ENCODE measurements at regions not wholly inside any gene's neighbourhood (a gene's known extent, or its start where the extent isn't known, plus 50 kb on each side); places are given as distances from the start of the nearest gene placed in this dataset.
"Not testable (repeated sequence)": the region's sequence is repeated elsewhere in the genome, so short reads cannot be mapped to it uniquely, and the experiment has no call there.

DNA sequence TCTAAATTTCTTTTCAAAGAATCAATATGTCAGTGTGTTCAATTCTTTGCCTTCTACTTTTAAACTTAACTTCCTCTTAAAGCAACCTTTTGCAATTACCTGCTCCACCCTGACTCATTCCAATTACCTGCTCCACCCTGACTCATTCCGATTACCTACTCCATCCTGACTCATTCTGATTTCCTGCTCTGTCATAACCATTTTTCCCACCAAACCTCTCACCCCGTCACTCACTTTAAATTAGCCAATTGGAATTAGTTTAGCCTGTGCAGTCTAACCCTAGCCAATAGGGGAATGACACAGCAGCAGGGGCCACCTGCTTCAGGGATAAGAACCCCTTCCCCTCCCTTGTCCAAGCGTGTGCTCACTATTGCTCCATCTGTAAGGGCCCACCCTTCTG, 157.1 kb upstream of the POU1F1 start:
- not testable (repeated sequence) for H3K4me3 ChIP-seq

DNA sequence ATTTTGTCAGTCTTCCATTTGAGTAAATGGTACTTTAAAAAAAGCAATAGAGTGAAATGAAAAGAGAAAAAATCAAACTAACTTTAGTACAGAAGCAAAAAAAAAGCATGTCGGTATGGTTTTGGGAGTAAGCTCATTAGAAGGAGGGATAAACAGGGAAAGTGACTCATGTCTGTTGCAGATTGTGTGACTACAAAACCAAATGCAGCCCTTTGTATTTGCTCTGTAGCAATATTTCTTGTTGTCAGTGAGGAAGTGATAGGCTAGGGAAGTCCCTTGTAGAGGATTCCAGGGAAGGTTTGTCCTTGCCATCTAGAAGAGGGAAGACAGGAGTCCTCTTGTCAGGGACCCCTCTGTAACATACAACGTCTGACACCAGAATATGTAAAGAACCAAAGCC, 150.5 kb upstream of the POU1F1 start:
- no peak overlapping the region for H2AFZ ChIP-seq (ENCODE audit: low read depth, low read length)
- no peaks in the 10 kb centered on the region for H3K4me1 ChIP-seq (replicated peaks in 1 of 2; ENCODE audit: control insufficient read depth in 2 of 2, insufficient read depth in 2 of 2, low read length in 2 of 2)
- CTCF ChIA-PET (ENCODE audit: low intra/inter-chr PET ratio) = no interaction called here
- in situ Hi-C loops (cut with MboI) = no loop called here
- POLR2A ChIA-PET = no interaction called here
- H3K4me3 ChIP-seq = no peak overlapping the region
- no peaks in the 10 kb centered on the region for H3K79me2 ChIP-seq (ENCODE audit: control insufficient read depth, insufficient read depth, low read length)
- WGBS (ENCODE audit: insufficient coverage, low coverage, missing lambda C conversion rate) = 0% methylated on average over 2 of the region's 2 CpGs
- TF ChIP-seq KLF1 (tag; IDR thresholded peaks at IDR 0.05) = no peak
- FAIRE-seq (no peak), DNase-seq (ENCODE audit: extremely low read depth in 1 of 4, low spot score in 3 of 4) (no peak), ATAC-seq (no peak)
- no peaks in the 10 kb centered on the region for H3K9me1 ChIP-seq (ENCODE audit: control insufficient read depth, insufficient read depth, low read length)
- intact Hi-C loops (cut with micrococcal nuclease) = no loop called here
- BruUV-seq (replicated peaks) = no TSS peak
- no peak overlapping the region for H3K4me2 ChIP-seq (ENCODE audit: insufficient read depth, low read length)
- H3K27me3 ChIP-seq (ENCODE audit: control insufficient read depth in 2 of 2, insufficient read depth in 2 of 2, low read length in 2 of 2) = no peaks in the 10 kb centered on the region
- no peaks in the 10 kb centered on the region for H4K20me1 ChIP-seq (replicated peaks; ENCODE audit: control insufficient read depth, insufficient read depth, low read length)
- H3K9ac ChIP-seq (ENCODE audit: insufficient read depth in 1 of 2, low read depth in 2 of 2, low read length in 2 of 2) = no peak overlapping the region
- no peaks in the 10 kb centered on the region for H3K9me3 ChIP-seq (replicated peaks; ENCODE audit: control insufficient read depth, insufficient read depth, low read depth, low read length)
- H3K27ac ChIP-seq (ENCODE audit: extremely low read depth, low read depth, low read length) = no peak overlapping the region
- H3K36me3 ChIP-seq (ENCODE audit: control insufficient read depth, insufficient read depth, low read length) = no peaks in the 10 kb centered on the region

More for the DNA sequence above, 157.1 kb upstream of the POU1F1 start:
- DNase-seq (ENCODE audit: extremely low read depth in 1 of 4, low spot score in 3 of 4); ATAC-seq; H3K27ac ChIP-seq (ENCODE audit: extremely low read depth, low read depth, low read length); H3K36me3 ChIP-seq (ENCODE audit: control insufficient read depth, insufficient read depth, low read length); H3K9me1 ChIP-seq (ENCODE audit: control insufficient read depth, insufficient read depth, low read length); H3K27me3 ChIP-seq (ENCODE audit: control insufficient read depth in 2 of 2, insufficient read depth in 2 of 2, low read length in 2 of 2); in situ Hi-C loops (cut with MboI); H3K4me1 ChIP-seq (replicated peaks in 1 of 2; ENCODE audit: control insufficient read depth in 2 of 2, insufficient read depth in 2 of 2, low read length in 2 of 2); intact Hi-C loops (cut with micrococcal nuclease); H3K9ac ChIP-seq (ENCODE audit: insufficient read depth in 1 of 2, low read depth in 2 of 2, low read length in 2 of 2); POLR2A ChIA-PET; FAIRE-seq; BruUV-seq (replicated peaks); CTCF ChIA-PET (ENCODE audit: low intra/inter-chr PET ratio); H3K79me2 ChIP-seq (ENCODE audit: control insufficient read depth, insufficient read depth, low read length); H4K20me1 ChIP-seq (replicated peaks; ENCODE audit: control insufficient read depth, insufficient read depth, low read length); H3K4me2 ChIP-seq (ENCODE audit: insufficient read depth, low read length); H3K9me3 ChIP-seq (replicated peaks; ENCODE audit: control insufficient read depth, insufficient read depth, low read depth, low read length); H2AFZ ChIP-seq (ENCODE audit: low read depth, low read length): not testable (repeated sequence)
- peak; percentile 75 for TF ChIP-seq PKNOX1 (IDR thresholded peaks at IDR 0.05)
- WGBS (ENCODE audit: insufficient coverage, low coverage, missing lambda C conversion rate) = 5% methylated on average over 3 of the region's 3 CpGs
